DND-41 (cell line): ENCODE measurements at regions not wholly inside any gene's neighbourhood (a gene's known extent, or its start where the extent isn't known, plus 50 kb on each side); places are given as distances from the start of the nearest gene placed in this dataset.

Experiments used
- ATAC-seq: fragments of 200-7000 bp; cut with Tn5 transposase; 3 replicates; pipeline ENCODE4 v1.9.1; 2021; ENCODE audit warnings: low read depth; ENCODE audit not compliant: insufficient read depth
- DNase-seq: peaks from one replicate; pipeline ENCODE4 v3.0.0-alpha.2; 2020
- H2AFZ ChIP-seq: 2 replicates; pipeline ENCODE4 v1.6.0; 2012; ENCODE audit warnings: low read depth, low read length
- H3K27ac ChIP-seq: 2 replicates; pipeline ENCODE4 v1.5.1; 2012; ENCODE audit warnings: low read length, inconsistent platforms
- H3K27me3 ChIP-seq: fragments of 200-600 bp; sonication (generic); 2 replicates; pipeline ENCODE4 v1.6.0; 2012; ENCODE audit warnings: low read length, mild to moderate bottlenecking, inconsistent platforms; ENCODE audit not compliant: insufficient read depth, poor library complexity
- H3K36me3 ChIP-seq: 2 replicates; pipeline ENCODE4 v1.5.1; 2012; ENCODE audit warnings: low read length, inconsistent platforms; ENCODE audit not compliant: insufficient read depth
- H3K4me1 ChIP-seq: 2 replicates; pipeline ENCODE4 v1.5.1; 2012; ENCODE audit warnings: mild to moderate bottlenecking, low read length; ENCODE audit not compliant: insufficient read depth
- H3K4me2 ChIP-seq: 2 replicates; pipeline ENCODE4 v1.6.0; 2012; ENCODE audit warnings: mild to moderate bottlenecking, moderate library complexity, low read length, inconsistent platforms; ENCODE audit not compliant: insufficient read depth
- H3K4me3 ChIP-seq, 2 experiments: fragments of 200-600 bp in 1 of 2; shearing (Covaris generic) in 1 of 2; 2 replicates each; pipeline ENCODE4 v1.5.1; 2012 to 2016; ENCODE audit warnings: inconsistent platforms in 2 of 2, low read length in 2 of 2, mild to moderate bottlenecking in 2 of 2, low read depth in 1 of 2, moderate library complexity in 1 of 2
- H3K79me2 ChIP-seq: 2 replicates; pipeline ENCODE4 v1.6.0; 2012; ENCODE audit warnings: low read length, inconsistent platforms; ENCODE audit not compliant: insufficient read depth
- H3K9ac ChIP-seq: 2 replicates; pipeline ENCODE4 v1.6.0; 2012; ENCODE audit warnings: low read depth, mild to moderate bottlenecking, inconsistent platforms, low read length, moderate library complexity
- H3K9me3 ChIP-seq: 2 replicates; pipeline ENCODE4 v1.5.1; 2012; ENCODE audit warnings: low read length, moderate library complexity, mild to moderate bottlenecking, inconsistent platforms; ENCODE audit not compliant: insufficient read depth, severe bottlenecking
- H4K20me1 ChIP-seq: 2 replicates; pipeline ENCODE4 v1.6.0; 2012; ENCODE audit warnings: low read length; ENCODE audit not compliant: insufficient read depth
- CTCF ChIP-seq: IDR thresholded peaks from 2 replicates; pipeline ENCODE4 v1.5.1; 2012; ENCODE audit warnings: borderline replicate concordance, low read length, moderate library complexity, mild to moderate bottlenecking; ENCODE audit not compliant: poor library complexity, severe bottlenecking; ENCODE audit errors: extremely low read depth
- EZH2 ChIP-seq: IDR thresholded peaks from 3 replicates; pipeline ENCODE4 v1.6.1; 2012; ENCODE audit warnings: borderline replicate concordance, low read depth, mild to moderate bottlenecking, moderate library complexity, low read length, inconsistent platforms; ENCODE audit not compliant: severe bottlenecking

- H3K9me3 ChIP-seq = no peaks in the 10 kb centered on the region
- DNase-seq (no peak), ATAC-seq (no peak)
- no peak overlapping the region for H3K4me3 ChIP-seq
- H2AFZ ChIP-seq = no peak overlapping the region
- H3K9ac ChIP-seq = no peak overlapping the region
- no peak for TF ChIP-seq CTCF
- no peak for TF ChIP-seq EZH2
- no peak overlapping the region for H3K27ac ChIP-seq
- H4K20me1 ChIP-seq = no peaks in the 10 kb centered on the region
- H3K27me3 ChIP-seq = no peaks in the 10 kb centered on the region
- no peaks in the 10 kb centered on the region for H3K79me2 ChIP-seq
- H3K36me3 ChIP-seq = no peaks in the 10 kb centered on the region
- no peaks in the 10 kb centered on the region for H3K4me1 ChIP-seq
- no peak overlapping the region for H3K4me2 ChIP-seq
These were observed 166.5 kb upstream of the CADM1 start for GRCh38 chr11:115670538-115671205.

- DNase-seq (no peak), ATAC-seq (no peak)
- H3K9me3 ChIP-seq = no peaks in the 10 kb centered on the region
- H3K36me3 ChIP-seq = no peaks in the 10 kb centered on the region
- H3K27me3 ChIP-seq = no peaks in the 10 kb centered on the region
- H4K20me1 ChIP-seq = no peaks in the 10 kb centered on the region
- H3K9ac ChIP-seq = no peak overlapping the region
- no peak overlapping the region for H3K4me3 ChIP-seq
- H3K4me1 ChIP-seq = no peaks in the 10 kb centered on the region
- no peak overlapping the region for H3K4me2 ChIP-seq
- no peak overlapping the region for H2AFZ ChIP-seq
- no peaks in the 10 kb centered on the region for H3K79me2 ChIP-seq
- no peak for TF ChIP-seq CTCF
- TF ChIP-seq EZH2 = no peak
- H3K27ac ChIP-seq = no peak overlapping the region
These were observed 161.7 kb upstream of the CADM1 start for GRCh38 chr11:115665958-115666357.

- DNase-seq (no peak), ATAC-seq (no peak)
- Histone ChIP-seq H3K4me3 (no peak overlapping the region), H3K4me1 (no peaks in the 10 kb centered on the region), H3K79me2 (no peaks in the 10 kb centered on the region), H4K20me1 (no peaks in the 10 kb centered on the region), H2AFZ (no peak overlapping the region), H3K4me2 (no peak overlapping the region), H3K27me3 (no peaks in the 10 kb centered on the region), H3K27ac (no peak overlapping the region), H3K9ac (no peak overlapping the region), H3K9me3 (no peaks in the 10 kb centered on the region), H3K36me3 (no peaks in the 10 kb centered on the region)
- TF ChIP-seq CTCF (no peak), EZH2 (no peak)
These were observed 161.1 kb upstream of the CADM1 start for GRCh38 chr11:115665175-115665821.
